K562 (cell line): ENCODE measurements at regions not wholly inside any gene's neighbourhood (a gene's known extent, or its start where the extent isn't known, plus 50 kb on each side); places are given as distances from the start of the nearest gene placed in this dataset.

ENCODE experiments used
- ATAC-seq: fragments of 200-7000 bp; cut with Tn5 transposase; 3 replicates; pipeline ENCODE4 v1.9.1; 2020; ENCODE audit warnings: moderate library complexity
- BruUV-seq: library from RNA; stranded (reverse); fragments of 400-500 nt; replicated peaks from 2 replicates; lab custom pipeline; 2021; lab: Mats Ljungman, UMichigan
- CTCF ChIA-PET: fragments of 300-600 bp; formaldehyde crosslinking; extraction: SDS; loops from one replicate; lab custom pipeline; 2021; ENCODE audit warnings: low intra/inter-chr PET ratio; lab: Yijun Ruan, JAX
- POLR2A ChIA-PET: fragments of 300-600, 350-650 bp; sonication (Branson Sonifier 250); formaldehyde crosslinking; extraction: SDS; loops from one replicate; lab custom pipeline; 2021; ENCODE audit warnings: antibody characterized with exemption, inconsistent platforms; lab: Yijun Ruan, JAX
- DNase-seq, 4 experiments: peaks; one replicate each; pipeline versions ENCODE4 v3.0.0 to v3.0.0-alpha.2; 2011 to 2018; ENCODE audit warnings: low spot score in 3 of 4, mixed read lengths in 3 of 4; ENCODE audit errors: extremely low read depth in 1 of 4
- FAIRE-seq: peaks from 2 replicates; lab custom pipeline; 2011; peaks lifted over from hg19 to GRCh38; lab: Jason Lieb, UNC
- H2AFZ ChIP-seq: 2 replicates; pipeline ENCODE4 v1.6.0; 2011; ENCODE audit warnings: low read depth, low read length, control low read depth, inconsistent platforms
- H3K27ac ChIP-seq: fragments of 200-600 bp; 3 replicates; pipeline ENCODE4 v1.8.0; 2011; ENCODE audit warnings: low read depth, mild to moderate bottlenecking, control low read depth, inconsistent platforms, low read length, moderate library complexity, mixed read lengths; ENCODE audit errors: extremely low read depth
- H3K27me3 ChIP-seq, 2 experiments: fragments of 300-600 bp in 1 of 2; 2 replicates in 1 of 2; 3 replicates in 1 of 2; pipeline versions ENCODE4 v1.6.0 to v1.8.0; 2011; ENCODE audit warnings: inconsistent platforms in 2 of 2, low read length in 2 of 2, mild to moderate bottlenecking in 1 of 2, mixed read lengths in 1 of 2, moderate library complexity in 1 of 2; ENCODE audit not compliant: control insufficient read depth in 2 of 2, insufficient read depth in 2 of 2
- H3K36me3 ChIP-seq: fragments of 300-600 bp; 3 replicates; pipeline ENCODE4 v1.8.0; 2011; ENCODE audit warnings: mild to moderate bottlenecking, low read length, inconsistent platforms; ENCODE audit not compliant: control insufficient read depth, insufficient read depth
- H3K4me1 ChIP-seq, 2 experiments: fragments of 200-600 bp in 1 of 2; replicated peaks in 1 of 2; 2 replicates in 1 of 2; 3 replicates in 1 of 2; pipeline versions ENCODE4 v1.5.1 to v1.8.0; 2011; ENCODE audit warnings: inconsistent platforms in 2 of 2, low read length in 2 of 2, mild to moderate bottlenecking in 1 of 2, mixed read lengths in 1 of 2, moderate library complexity in 1 of 2; ENCODE audit not compliant: control insufficient read depth in 2 of 2, insufficient read depth in 2 of 2
- H3K4me2 ChIP-seq: 2 replicates; pipeline ENCODE4 v1.6.1; 2011; ENCODE audit warnings: low read length, control low read depth, inconsistent platforms, mixed read lengths; ENCODE audit not compliant: insufficient read depth
- H3K4me3 ChIP-seq: fragments of 200-600 bp; sonication (generic), shearing (Covaris generic); 2 replicates; pipeline ENCODE4 v1.5.1; 2016; ENCODE audit warnings: control low read depth, inconsistent platforms
- H3K79me2 ChIP-seq: fragments of 200-600 bp; 3 replicates; pipeline ENCODE4 v1.8.0; 2011; ENCODE audit warnings: low read length, inconsistent platforms; ENCODE audit not compliant: control insufficient read depth, insufficient read depth
- H3K9ac ChIP-seq, 2 experiments: 2 replicates each; pipeline versions ENCODE4 v1.6.0 to v1.6.1; 2011; ENCODE audit warnings: low read depth in 2 of 2, low read length in 2 of 2, control low read depth in 1 of 2, inconsistent platforms in 1 of 2, mild to moderate bottlenecking in 1 of 2, mixed read lengths in 1 of 2; ENCODE audit not compliant: insufficient read depth in 1 of 2
- H3K9me1 ChIP-seq: one replicate; pipeline ENCODE4 v1.6.0; 2011; ENCODE audit warnings: inconsistent platforms, mild to moderate bottlenecking, low read length, moderate library complexity; ENCODE audit not compliant: control insufficient read depth, insufficient read depth
- H3K9me3 ChIP-seq: replicated peaks from 2 replicates; pipeline ENCODE4 v1.5.1; 2011; ENCODE audit warnings: low read depth, low read length, inconsistent platforms; ENCODE audit not compliant: control insufficient read depth, insufficient read depth
- H4K20me1 ChIP-seq: replicated peaks from 2 replicates; pipeline ENCODE4 v1.6.1; 2011; ENCODE audit warnings: low read length, inconsistent platforms, mixed read lengths; ENCODE audit not compliant: control insufficient read depth, insufficient read depth
- MCM3 ChIP-seq: fragments of 450-650 bp; IDR thresholded peaks from 2 replicates; pipeline ENCODE4 v1.6.1; 2016
- RFX7 ChIP-seq: fragments of 250-450 bp; sonication (Bioruptor Pico); IDR thresholded peaks from 2 replicates; pipeline ENCODE4 v1.5.1; 2021; ENCODE audit warnings: mild to moderate bottlenecking
- TEAD1 ChIP-seq, 2 experiments: fragments of 450-650 bp in 1 of 2; sonication (generic) in 1 of 2; formaldehyde crosslinking; IDR thresholded peaks; 2 replicates each; pipeline versions ENCODE4 v1.4.0 to v1.8.0; 2020 to 2022; ENCODE audit warnings: mild to moderate bottlenecking in 2 of 2, missing genetic modification reagents in 1 of 2
- WHSC1 ChIP-seq: IDR thresholded peaks from one replicate; pipeline ENCODE4 v1.6.1; 2012; ENCODE audit warnings: low read length, control low read depth, inconsistent platforms
- ZNF263 ChIP-seq: sonication (generic); formaldehyde crosslinking; IDR thresholded peaks from 2 replicates; pipeline ENCODE4 v1.8.0; 2022; ENCODE audit warnings: mild to moderate bottlenecking, missing genetic modification reagents, borderline replicate concordance
- WGBS: fragments of 100-300 bp; shearing (Covaris generic); methylation state at CpG from one replicate; pipeline ENCODE4 v1.1.6; 2016; ENCODE audit warnings: low coverage, mixed read lengths; ENCODE audit not compliant: insufficient coverage; ENCODE audit errors: missing lambda C conversion rate; 5-methylcytosine and 5-hydroxymethylcytosine counted together
- in situ Hi-C: fragments of 300-500 bp; cut with MboI; formaldehyde crosslinking; loops from 4 replicates; pipeline ENCODE4 v1.15.0; 2018; ENCODE audit warnings: inconsistent platforms, mixed read lengths
- intact Hi-C: fragments of 100-400 bp; cut with micrococcal nuclease; formaldehyde crosslinking; loops from 2 replicates; pipeline ENCODE4 v1.14.2; 2022
- TF ChIP-seq, protein P1 (sequence below): fragments of 450-650 bp; IDR thresholded peaks from 2 replicates; pipeline ENCODE4 v1.6.1; 2016; ENCODE audit warnings: mild to moderate bottlenecking, moderate library complexity

DNA sequence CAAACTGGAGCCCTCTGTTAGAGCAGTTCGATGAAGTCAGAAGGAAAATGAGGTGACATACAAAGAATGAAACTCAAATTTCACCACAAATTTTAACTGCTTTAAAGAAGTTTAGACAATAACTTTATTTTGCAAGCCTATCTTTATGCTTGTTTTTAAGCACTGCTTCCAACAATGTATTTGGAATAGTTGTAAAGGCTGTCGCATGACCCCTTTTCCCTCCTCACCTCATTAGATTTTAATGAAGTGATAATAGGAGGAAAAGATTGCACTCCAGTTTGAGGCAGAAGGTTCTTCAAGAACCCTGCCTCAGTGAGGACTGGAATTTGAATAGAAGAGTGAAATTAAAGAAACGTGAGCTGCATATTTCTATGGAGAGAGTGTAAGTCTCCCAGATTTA, 386.1 kb upstream of the NR3C2 start:
- no peak overlapping the region for H2AFZ ChIP-seq

More for the DNA sequence above, 386.1 kb upstream of the NR3C2 start:
- ATAC-seq: no peak
- WGBS: 3% methylated on average over 3 of the region's 3 CpGs
- no TSS peak for BruUV-seq
- Histone ChIP-seq H3K9me1 (no peaks in the 10 kb centered on the region), H3K4me2 (no peak overlapping the region), H3K4me1 (no peaks in the 10 kb centered on the region), H3K27me3 (no peaks in the 10 kb centered on the region), H3K36me3 (no peaks in the 10 kb centered on the region), H3K27ac (no peak overlapping the region), H3K9me3 (no peaks in the 10 kb centered on the region; the same call in 1 of the 2 replicates), H3K79me2 (no peaks in the 10 kb centered on the region), H3K9ac (no peak overlapping the region), H3K4me3 (no peak overlapping the region), H4K20me1 (no peaks in the 10 kb centered on the region)
- FAIRE-seq: no peak
- ChIA-PET CTCF (no interaction called here), POLR2A (no interaction called here)
- intact Hi-C loops (no loop called here), in situ Hi-C loops (no loop called here)
- TF ChIP-seq ZNF263 (CRISPR knock-in tag) (no peak), RFX7 (CRISPR knock-in tag) (no peak), MCM3 (no peak), WHSC1 (no peak), TEAD1 (CRISPR knock-in tag; IDR thresholded peaks at IDR 0.05) (no peak)
- TF ChIP-seq, protein P1, sequence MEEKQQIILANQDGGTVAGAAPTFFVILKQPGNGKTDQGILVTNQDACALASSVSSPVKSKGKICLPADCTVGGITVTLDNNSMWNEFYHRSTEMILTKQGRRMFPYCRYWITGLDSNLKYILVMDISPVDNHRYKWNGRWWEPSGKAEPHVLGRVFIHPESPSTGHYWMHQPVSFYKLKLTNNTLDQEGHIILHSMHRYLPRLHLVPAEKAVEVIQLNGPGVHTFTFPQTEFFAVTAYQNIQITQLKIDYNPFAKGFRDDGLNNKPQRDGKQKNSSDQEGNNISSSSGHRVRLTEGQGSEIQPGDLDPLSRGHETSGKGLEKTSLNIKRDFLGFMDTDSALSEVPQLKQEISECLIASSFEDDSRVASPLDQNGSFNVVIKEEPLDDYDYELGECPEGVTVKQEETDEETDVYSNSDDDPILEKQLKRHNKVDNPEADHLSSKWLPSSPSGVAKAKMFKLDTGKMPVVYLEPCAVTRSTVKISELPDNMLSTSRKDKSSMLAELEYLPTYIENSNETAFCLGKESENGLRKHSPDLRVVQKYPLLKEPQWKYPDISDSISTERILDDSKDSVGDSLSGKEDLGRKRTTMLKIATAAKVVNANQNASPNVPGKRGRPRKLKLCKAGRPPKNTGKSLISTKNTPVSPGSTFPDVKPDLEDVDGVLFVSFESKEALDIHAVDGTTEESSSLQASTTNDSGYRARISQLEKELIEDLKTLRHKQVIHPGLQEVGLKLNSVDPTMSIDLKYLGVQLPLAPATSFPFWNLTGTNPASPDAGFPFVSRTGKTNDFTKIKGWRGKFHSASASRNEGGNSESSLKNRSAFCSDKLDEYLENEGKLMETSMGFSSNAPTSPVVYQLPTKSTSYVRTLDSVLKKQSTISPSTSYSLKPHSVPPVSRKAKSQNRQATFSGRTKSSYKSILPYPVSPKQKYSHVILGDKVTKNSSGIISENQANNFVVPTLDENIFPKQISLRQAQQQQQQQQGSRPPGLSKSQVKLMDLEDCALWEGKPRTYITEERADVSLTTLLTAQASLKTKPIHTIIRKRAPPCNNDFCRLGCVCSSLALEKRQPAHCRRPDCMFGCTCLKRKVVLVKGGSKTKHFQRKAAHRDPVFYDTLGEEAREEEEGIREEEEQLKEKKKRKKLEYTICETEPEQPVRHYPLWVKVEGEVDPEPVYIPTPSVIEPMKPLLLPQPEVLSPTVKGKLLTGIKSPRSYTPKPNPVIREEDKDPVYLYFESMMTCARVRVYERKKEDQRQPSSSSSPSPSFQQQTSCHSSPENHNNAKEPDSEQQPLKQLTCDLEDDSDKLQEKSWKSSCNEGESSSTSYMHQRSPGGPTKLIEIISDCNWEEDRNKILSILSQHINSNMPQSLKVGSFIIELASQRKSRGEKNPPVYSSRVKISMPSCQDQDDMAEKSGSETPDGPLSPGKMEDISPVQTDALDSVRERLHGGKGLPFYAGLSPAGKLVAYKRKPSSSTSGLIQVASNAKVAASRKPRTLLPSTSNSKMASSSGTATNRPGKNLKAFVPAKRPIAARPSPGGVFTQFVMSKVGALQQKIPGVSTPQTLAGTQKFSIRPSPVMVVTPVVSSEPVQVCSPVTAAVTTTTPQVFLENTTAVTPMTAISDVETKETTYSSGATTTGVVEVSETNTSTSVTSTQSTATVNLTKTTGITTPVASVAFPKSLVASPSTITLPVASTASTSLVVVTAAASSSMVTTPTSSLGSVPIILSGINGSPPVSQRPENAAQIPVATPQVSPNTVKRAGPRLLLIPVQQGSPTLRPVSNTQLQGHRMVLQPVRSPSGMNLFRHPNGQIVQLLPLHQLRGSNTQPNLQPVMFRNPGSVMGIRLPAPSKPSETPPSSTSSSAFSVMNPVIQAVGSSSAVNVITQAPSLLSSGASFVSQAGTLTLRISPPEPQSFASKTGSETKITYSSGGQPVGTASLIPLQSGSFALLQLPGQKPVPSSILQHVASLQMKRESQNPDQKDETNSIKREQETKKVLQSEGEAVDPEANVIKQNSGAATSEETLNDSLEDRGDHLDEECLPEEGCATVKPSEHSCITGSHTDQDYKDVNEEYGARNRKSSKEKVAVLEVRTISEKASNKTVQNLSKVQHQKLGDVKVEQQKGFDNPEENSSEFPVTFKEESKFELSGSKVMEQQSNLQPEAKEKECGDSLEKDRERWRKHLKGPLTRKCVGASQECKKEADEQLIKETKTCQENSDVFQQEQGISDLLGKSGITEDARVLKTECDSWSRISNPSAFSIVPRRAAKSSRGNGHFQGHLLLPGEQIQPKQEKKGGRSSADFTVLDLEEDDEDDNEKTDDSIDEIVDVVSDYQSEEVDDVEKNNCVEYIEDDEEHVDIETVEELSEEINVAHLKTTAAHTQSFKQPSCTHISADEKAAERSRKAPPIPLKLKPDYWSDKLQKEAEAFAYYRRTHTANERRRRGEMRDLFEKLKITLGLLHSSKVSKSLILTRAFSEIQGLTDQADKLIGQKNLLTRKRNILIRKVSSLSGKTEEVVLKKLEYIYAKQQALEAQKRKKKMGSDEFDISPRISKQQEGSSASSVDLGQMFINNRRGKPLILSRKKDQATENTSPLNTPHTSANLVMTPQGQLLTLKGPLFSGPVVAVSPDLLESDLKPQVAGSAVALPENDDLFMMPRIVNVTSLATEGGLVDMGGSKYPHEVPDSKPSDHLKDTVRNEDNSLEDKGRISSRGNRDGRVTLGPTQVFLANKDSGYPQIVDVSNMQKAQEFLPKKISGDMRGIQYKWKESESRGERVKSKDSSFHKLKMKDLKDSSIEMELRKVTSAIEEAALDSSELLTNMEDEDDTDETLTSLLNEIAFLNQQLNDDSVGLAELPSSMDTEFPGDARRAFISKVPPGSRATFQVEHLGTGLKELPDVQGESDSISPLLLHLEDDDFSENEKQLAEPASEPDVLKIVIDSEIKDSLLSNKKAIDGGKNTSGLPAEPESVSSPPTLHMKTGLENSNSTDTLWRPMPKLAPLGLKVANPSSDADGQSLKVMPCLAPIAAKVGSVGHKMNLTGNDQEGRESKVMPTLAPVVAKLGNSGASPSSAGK: no peak
- DNase-seq: no peak
